Glomerular endothelial cell (primary cell): ENCODE measurements at regions not wholly inside any gene's neighbourhood (a gene's known extent, or its start where the extent isn't known, plus 50 kb on each side); places are given as distances from the start of the nearest gene placed in this dataset.
"Not testable (repeated sequence)": the region's sequence is repeated elsewhere in the genome, so short reads cannot be mapped to it uniquely, and the experiment has no call there.

Experiments
- DNase-seq: peaks from one replicate; pipeline ENCODE4 v3.0.0-alpha.2; 2011; ENCODE audit warnings: low read depth, low spot score; ENCODE audit errors: extremely low read depth

- no peak for DNase-seq
These were observed 158.3 kb downstream of the FAM174A start for GRCh38 chr5:100693481-100693880.

- DNase-seq, result no peak
These were observed 158.9 kb downstream of the FAM174A start for GRCh38 chr5:100694100-100694499.

- no peak for DNase-seq
These were observed 162.8 kb downstream of the FAM174A start for GRCh38 chr5:100697970-100698369.

- DNase-seq, result peak; percentile 36
These were observed 171.6 kb downstream of the FAM174A start for GRCh38 chr5:100706776-100707175.

- DNase-seq, result no peak
These were observed 173.5 kb downstream of the FAM174A start for GRCh38 chr5:100708645-100709171.

GRCh38 chr5:100709771-100710170, 174.6 kb downstream of the FAM174A start:
- no peak for DNase-seq

GRCh38 chr5:100714780-100715179, 179.6 kb downstream of the FAM174A start:
- not testable (repeated sequence) for DNase-seq

- DNase-seq, result no peak
These were observed 180.4 kb downstream of the ST8SIA4 start for GRCh38 chr5:100722657-100723056.

- DNase-seq, result no peak
These were observed 179.9 kb downstream of the ST8SIA4 start for GRCh38 chr5:100723229-100723628.

GRCh38 chr5:100726116-100726515, 177.0 kb downstream of the ST8SIA4 start:
- DNase-seq, result no peak

GRCh38 chr5:100731768-100732167, 171.3 kb downstream of the ST8SIA4 start:
- no peak for DNase-seq

GRCh38 chr5:100746730-100747129, 156.4 kb downstream of the ST8SIA4 start:
- no peak for DNase-seq

GRCh38 chr5:100749771-100750284, 153.3 kb downstream of the ST8SIA4 start:
- DNase-seq, result no peak

- DNase-seq, result no peak
These were observed 147.6 kb downstream of the ST8SIA4 start for GRCh38 chr5:100755435-100755834.
